WERI-Rb-1 (cell line): ENCODE measurements at regions not wholly inside any gene's neighbourhood (a gene's known extent, or its start where the extent isn't known, plus 50 kb on each side); places are given as distances from the start of the nearest gene placed in this dataset.

Source experiments
- DNase-seq: peaks from one replicate; pipeline ENCODE4 v3.0.0-alpha.2; 2020
- H3K27ac ChIP-seq: fragments of 250-450 bp; sonication (Bioruptor Pico); 2 replicates; pipeline ENCODE4 v1.5.1; 2020; ENCODE audit warnings: mild to moderate bottlenecking, moderate library complexity
- H3K27me3 ChIP-seq: fragments of 250-450 bp; sonication (Bioruptor Pico); 2 replicates; pipeline ENCODE4 v1.5.1; 2021; ENCODE audit warnings: mild to moderate bottlenecking, low read depth, moderate library complexity; ENCODE audit not compliant: insufficient read depth, severe bottlenecking
- H3K36me3 ChIP-seq: fragments of 250-450 bp; sonication (Bioruptor Pico); 2 replicates; pipeline ENCODE4 v1.5.1; 2020; ENCODE audit warnings: mild to moderate bottlenecking, moderate library complexity
- H3K4me3 ChIP-seq: 2 replicates; pipeline ENCODE4 v1.5.1; 2011; ENCODE audit warnings: low read depth, mild to moderate bottlenecking, control low read depth, low read length
- H3K9me3 ChIP-seq: fragments of 250-450 bp; sonication (Bioruptor Pico); 2 replicates; pipeline ENCODE4 v1.5.1; 2021; ENCODE audit warnings: mild to moderate bottlenecking, moderate library complexity; ENCODE audit not compliant: severe bottlenecking
- TF ChIP-seq, protein P1 (sequence below): IDR thresholded peaks from 2 replicates; pipeline ENCODE4 v1.5.1; 2011; ENCODE audit warnings: low read depth, mild to moderate bottlenecking, control low read depth, inconsistent platforms, low read length

DNA sequence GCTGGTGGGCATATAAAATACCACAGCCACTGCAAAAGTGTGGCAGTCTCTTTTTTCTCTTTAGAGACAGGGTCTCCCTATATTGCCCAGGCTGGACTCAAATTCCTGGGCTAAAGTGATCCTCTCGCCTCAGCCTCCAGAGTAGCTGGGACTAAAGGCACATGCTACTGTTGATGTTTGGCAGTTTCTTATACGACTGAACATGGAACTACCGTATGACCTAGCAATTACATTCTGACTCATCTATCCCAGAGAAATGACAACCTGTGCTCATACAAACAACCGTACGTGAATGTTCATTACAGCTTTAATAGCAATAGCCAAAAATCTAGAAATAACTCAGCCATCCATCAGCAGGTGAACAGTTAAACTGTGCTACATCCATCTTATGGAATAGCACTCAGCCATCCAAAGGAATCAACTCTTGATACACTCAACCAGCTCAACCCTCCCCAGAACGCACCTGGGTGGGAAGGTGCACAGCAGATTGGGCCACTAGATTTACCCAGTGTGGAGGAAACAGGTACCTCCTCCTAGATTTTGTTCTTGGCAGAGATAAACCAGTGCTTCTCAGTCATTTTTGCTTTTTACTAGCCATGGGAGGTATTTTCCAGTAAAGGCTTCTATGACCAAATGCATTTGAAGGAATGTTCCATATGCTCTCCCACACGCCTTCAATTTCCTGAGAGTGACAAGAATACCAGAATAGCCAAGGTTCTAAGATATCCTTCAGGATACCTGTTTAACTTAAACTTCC is 130.5 kb downstream of the MED15 start:
- H3K27me3 ChIP-seq, result no peaks in the 10 kb centered on the region
- no peak overlapping the region for H3K4me3 ChIP-seq
- H3K9me3 ChIP-seq, result no peaks in the 10 kb centered on the region
- H3K36me3 ChIP-seq, result no peaks in the 10 kb centered on the region
- no peak overlapping the region for H3K27ac ChIP-seq
- TF ChIP-seq, protein P1, sequence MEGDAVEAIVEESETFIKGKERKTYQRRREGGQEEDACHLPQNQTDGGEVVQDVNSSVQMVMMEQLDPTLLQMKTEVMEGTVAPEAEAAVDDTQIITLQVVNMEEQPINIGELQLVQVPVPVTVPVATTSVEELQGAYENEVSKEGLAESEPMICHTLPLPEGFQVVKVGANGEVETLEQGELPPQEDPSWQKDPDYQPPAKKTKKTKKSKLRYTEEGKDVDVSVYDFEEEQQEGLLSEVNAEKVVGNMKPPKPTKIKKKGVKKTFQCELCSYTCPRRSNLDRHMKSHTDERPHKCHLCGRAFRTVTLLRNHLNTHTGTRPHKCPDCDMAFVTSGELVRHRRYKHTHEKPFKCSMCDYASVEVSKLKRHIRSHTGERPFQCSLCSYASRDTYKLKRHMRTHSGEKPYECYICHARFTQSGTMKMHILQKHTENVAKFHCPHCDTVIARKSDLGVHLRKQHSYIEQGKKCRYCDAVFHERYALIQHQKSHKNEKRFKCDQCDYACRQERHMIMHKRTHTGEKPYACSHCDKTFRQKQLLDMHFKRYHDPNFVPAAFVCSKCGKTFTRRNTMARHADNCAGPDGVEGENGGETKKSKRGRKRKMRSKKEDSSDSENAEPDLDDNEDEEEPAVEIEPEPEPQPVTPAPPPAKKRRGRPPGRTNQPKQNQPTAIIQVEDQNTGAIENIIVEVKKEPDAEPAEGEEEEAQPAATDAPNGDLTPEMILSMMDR, result no peak
- no peak for DNase-seq

DNA sequence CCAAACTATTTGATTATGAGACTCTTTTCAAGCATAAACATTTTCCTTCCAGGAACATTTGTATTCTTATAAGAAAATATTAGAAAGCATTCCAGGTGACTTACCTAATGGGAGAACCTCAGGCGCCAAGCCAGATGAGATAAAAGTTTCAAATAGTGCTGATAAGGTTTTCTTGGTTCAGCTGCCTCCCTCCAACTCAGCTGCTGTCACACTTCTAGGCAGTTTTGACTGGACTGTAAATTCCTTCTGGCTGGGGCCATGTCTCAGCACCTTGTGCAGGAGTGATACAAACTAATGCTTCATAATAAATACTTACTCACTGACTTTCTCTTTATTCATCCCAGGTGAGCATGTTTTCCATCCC is 131.1 kb downstream of the MED15 start:
- Histone ChIP-seq H3K27me3 (no peaks in the 10 kb centered on the region), H3K9me3 (no peaks in the 10 kb centered on the region), H3K36me3 (no peaks in the 10 kb centered on the region), H3K4me3 (no peak overlapping the region), H3K27ac (no peak overlapping the region)
- TF ChIP-seq, protein P1, result no peak
- no peak for DNase-seq

DNA sequence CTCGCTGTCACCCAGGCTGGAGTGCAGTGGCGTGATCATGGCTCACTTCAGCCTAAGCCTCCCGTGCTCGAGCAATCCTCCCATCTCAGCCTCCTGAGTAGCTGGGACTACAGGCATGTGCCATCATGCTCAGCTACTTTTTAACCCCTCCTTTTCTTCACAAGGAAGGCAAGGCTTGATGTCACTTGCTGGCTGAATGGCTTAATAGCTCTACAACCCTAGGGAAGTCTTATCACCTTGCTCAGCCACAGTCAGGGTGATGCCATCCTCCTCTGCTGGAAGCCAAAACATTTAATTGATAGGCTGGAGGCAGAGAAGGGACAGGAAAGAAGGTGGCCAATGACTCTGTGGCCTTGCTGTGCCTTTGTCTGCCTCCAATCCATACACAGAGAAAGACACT is 131.9 kb downstream of the MED15 start:
- H3K36me3 ChIP-seq, result no peaks in the 10 kb centered on the region
- H3K27me3 ChIP-seq, result no peaks in the 10 kb centered on the region
- no peak overlapping the region for H3K4me3 ChIP-seq
- no peak overlapping the region for H3K27ac ChIP-seq
- TF ChIP-seq, protein P1, result no peak
- no peak for DNase-seq
- H3K9me3 ChIP-seq, result no peaks in the 10 kb centered on the region

DNA sequence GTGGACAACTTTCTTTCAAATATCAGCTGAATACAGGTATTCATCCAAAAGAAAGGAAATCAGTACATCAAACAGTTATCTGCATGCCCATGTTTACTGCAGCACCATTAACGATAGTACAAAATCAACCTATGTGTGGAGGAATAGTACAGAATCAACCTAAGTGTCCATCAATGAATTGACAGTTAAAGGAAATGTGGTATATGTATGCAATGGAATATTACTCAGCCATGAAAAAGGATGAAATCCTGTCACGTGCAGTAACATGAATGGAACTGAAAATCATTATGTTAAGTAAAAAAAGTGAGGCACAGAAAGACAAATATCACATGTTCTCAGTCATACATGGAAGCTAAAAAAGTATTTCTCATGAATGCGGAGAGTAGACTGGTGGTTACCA is 132.3 kb downstream of the MED15 start:
- no peaks in the 10 kb centered on the region for H3K36me3 ChIP-seq
- no peaks in the 10 kb centered on the region for H3K27me3 ChIP-seq
- TF ChIP-seq, protein P1, result no peak
- no peaks in the 10 kb centered on the region for H3K9me3 ChIP-seq
- DNase-seq, result no peak
- no peak overlapping the region for H3K27ac ChIP-seq
- no peak overlapping the region for H3K4me3 ChIP-seq

DNA sequence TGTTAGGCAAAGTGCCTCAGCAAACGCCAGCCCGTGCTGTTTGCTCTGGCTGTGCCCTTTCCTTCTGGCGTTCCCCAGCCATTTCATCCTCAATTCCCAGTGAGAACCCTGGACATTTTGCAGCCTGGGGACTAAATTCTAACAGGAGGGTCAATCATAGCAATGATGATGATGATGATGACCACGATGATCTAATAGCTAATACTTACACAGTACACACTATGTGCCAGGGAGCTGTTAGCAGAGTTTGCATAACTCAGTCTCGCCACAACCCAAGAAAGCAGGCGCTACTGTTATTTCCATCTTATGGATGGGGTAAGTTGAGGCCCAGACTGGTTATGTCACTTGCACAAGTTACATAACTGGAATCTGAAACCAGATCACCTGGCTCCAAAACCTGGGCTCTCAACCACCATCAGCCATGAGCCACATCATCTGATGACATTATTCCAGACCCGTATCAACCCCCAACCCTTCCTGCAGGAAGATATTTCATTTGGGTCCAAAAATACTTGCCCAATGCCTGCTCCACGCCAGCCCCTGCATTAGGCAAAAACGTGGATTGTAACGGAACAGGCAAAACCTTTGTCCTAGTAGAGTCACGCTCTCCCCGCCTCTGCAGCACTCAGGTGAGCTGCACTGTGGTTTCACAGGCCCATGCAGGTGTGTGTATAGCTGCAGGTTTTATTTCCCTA is 132.6 kb upstream of the SERPIND1 start:
- no peak for DNase-seq
- Histone ChIP-seq H3K27me3 (no peaks in the 10 kb centered on the region), H3K27ac (no peak overlapping the region), H3K9me3 (no peaks in the 10 kb centered on the region), H3K36me3 (no peaks in the 10 kb centered on the region), H3K4me3 (no peak overlapping the region)
- TF ChIP-seq, protein P1, result no peak
